Naive thymus-derived CD4-positive, alpha-beta T cell (primary cell): ENCODE measurements at regions not wholly inside any gene's neighbourhood (a gene's known extent, or its start where the extent isn't known, plus 50 kb on each side); places are given as distances from the start of the nearest gene placed in this dataset.

Experiments
- ATAC-seq: fragments of 150-1000 bp; cut with Tn5 transposase; 2 replicates; pipeline ENCODE4 v1.10.0; 2021; ENCODE audit warnings: mild to moderate bottlenecking, moderate library complexity
- CTCF ChIA-PET: fragments of 350-600 bp; sonication (Branson Sonifier 250); formaldehyde crosslinking; loops from one replicate; lab custom pipeline; 2021; ENCODE audit warnings: antibody characterized with exemption; lab: Charles Lee
- POLR2A ChIA-PET: fragments of 350-600 bp; sonication (Branson Sonifier 250); formaldehyde crosslinking; loops from one replicate; lab custom pipeline; 2021; ENCODE audit warnings: antibody characterized with exemption, inconsistent platforms; lab: Charles Lee
- DNase-seq, 9 donors: peaks; one replicate each; pipeline versions ENCODE4 v3.0.0 to v3.0.0-alpha.2; 2020 to 2022; ENCODE audit warnings: mixed read lengths in 1 of 9
- H3K27ac ChIP-seq: one replicate; pipeline ENCODE4 v1.7.0; 2013; ENCODE audit warnings: mild to moderate bottlenecking, low read depth, low read length, moderate library complexity
- H3K27me3 ChIP-seq, 2 donors: one replicate each; pipeline ENCODE4 v1.7.0; 2013; ENCODE audit warnings: low read length in 2 of 2, mild to moderate bottlenecking in 2 of 2, moderate library complexity in 2 of 2; ENCODE audit not compliant: control insufficient read depth in 2 of 2, insufficient read depth in 2 of 2
- H3K36me3 ChIP-seq, 3 experiments: 1 replicate in 2 of 3; 2 replicates in 1 of 3; pipeline ENCODE4 v1.7.0; 2013; ENCODE audit warnings: low read length in 3 of 3, mild to moderate bottlenecking in 3 of 3, moderate library complexity in 1 of 3; ENCODE audit not compliant: insufficient read depth in 3 of 3, control insufficient read depth in 2 of 3
- H3K4me1 ChIP-seq, 2 donors: one replicate each; pipeline ENCODE4 v1.7.0; 2013; ENCODE audit warnings: low read length in 2 of 2, mild to moderate bottlenecking in 2 of 2, moderate library complexity in 1 of 2; ENCODE audit not compliant: control insufficient read depth in 2 of 2, insufficient read depth in 2 of 2
- H3K4me3 ChIP-seq: 2 replicates; pipeline ENCODE4 v1.7.0; 2013; ENCODE audit warnings: mild to moderate bottlenecking, low read length
- H3K9me3 ChIP-seq, 3 experiments: 1 replicate in 2 of 3; 2 replicates in 1 of 3; pipeline ENCODE4 v1.7.0; 2013; ENCODE audit warnings: low read length in 3 of 3; ENCODE audit not compliant: control insufficient read depth in 2 of 3
- H3K27ac Mint-ChIP-seq, 9 donors: one replicate each; pipeline ENCODE4 v1.8.0; 2020 to 2022; ENCODE audit warnings: mixed read lengths in 9 of 9, mild to moderate bottlenecking in 8 of 9, moderate library complexity in 5 of 9, inconsistent platforms in 2 of 9
- H3K27me3 Mint-ChIP-seq, 5 donors: one replicate each; pipeline ENCODE4 v1.8.0; 2021 to 2022; ENCODE audit warnings: mixed read lengths in 5 of 5, mild to moderate bottlenecking in 1 of 5
- H3K36me3 Mint-ChIP-seq, 5 donors: one replicate each; pipeline ENCODE4 v1.8.0; 2020 to 2022; ENCODE audit warnings: mixed read lengths in 5 of 5, mild to moderate bottlenecking in 3 of 5, inconsistent platforms in 1 of 5
- H3K4me1 Mint-ChIP-seq, 7 donors: one replicate each; pipeline ENCODE4 v1.8.0; 2020 to 2022; ENCODE audit warnings: mixed read lengths in 7 of 7, mild to moderate bottlenecking in 3 of 7, inconsistent platforms in 1 of 7
- H3K4me3 Mint-ChIP-seq, 10 donors: one replicate each; pipeline ENCODE4 v1.8.0; 2020 to 2022; ENCODE audit warnings: mild to moderate bottlenecking in 10 of 10, mixed read lengths in 10 of 10, moderate library complexity in 6 of 10, inconsistent platforms in 2 of 10
- H3K9me3 Mint-ChIP-seq, 11 donors: one replicate each; pipeline ENCODE4 v1.8.0; 2020 to 2022; ENCODE audit warnings: mixed read lengths in 11 of 11, mild to moderate bottlenecking in 4 of 11, inconsistent platforms in 1 of 11, moderate library complexity in 1 of 11
- intact Hi-C, 2 donors: fragments of 100-400 bp; cut with micrococcal nuclease; formaldehyde crosslinking; loops; one replicate each; pipeline ENCODE4 v1.15.1; 2023

DNA sequence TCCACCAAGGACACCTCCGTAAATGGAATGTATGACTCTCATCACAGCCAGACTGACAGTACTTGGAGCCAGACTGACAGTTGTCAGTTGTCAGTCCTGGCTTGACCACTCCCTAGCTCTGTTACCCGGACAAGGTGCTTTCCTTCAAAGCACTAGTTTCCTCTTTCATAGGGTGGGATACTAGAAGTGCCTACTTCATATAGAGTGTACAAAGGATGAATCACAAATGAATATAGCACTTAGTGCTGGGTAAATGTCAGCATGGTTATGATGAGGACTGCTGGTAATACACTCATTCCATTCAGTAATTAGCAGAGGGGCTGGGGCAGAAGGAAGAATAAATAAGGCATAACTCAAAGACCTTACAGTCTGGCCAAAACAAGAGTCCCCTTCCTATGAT is 91.4 kb downstream of the ARL4C start:
- H3K36me3 ChIP-seq: no peaks in the 10 kb centered on the region
- no peak overlapping the region for H3K27ac ChIP-seq
- Mint-ChIP-seq H3K4me3 (no peak overlapping the region), H3K27me3 (no peaks in the 10 kb centered on the region), H3K4me1 (peaks cover 14 to 62% (median 58%) of the 10 kb centered on the region in 7 donors), H3K9me3 (peaks cover 0 to 7% (median 0%) of the 10 kb centered on the region in 11 donors), H3K27ac (peak overlapping the region in 1 of 9 donors; percentile 18), H3K36me3 (peaks cover 0 to 18% (median 0%) of the 10 kb centered on the region in 5 donors)
- intact Hi-C loops: no loop called here
- no peak overlapping the region for H3K4me3 ChIP-seq
- H3K27me3 ChIP-seq: no peaks in the 10 kb centered on the region
- ATAC-seq (peak; percentile 50), DNase-seq (no peak)
- peaks cover 7 to 12% of the 10 kb centered on the region in 2 donors for H3K4me1 ChIP-seq
- CTCF ChIA-PET: interaction anchor here (1.4 kb wide), 1 partner anchor 90 kb away, joined by 3 read pairs; no protein-coding TSS in a partner anchor
- H3K9me3 ChIP-seq: no peaks in the 10 kb centered on the region
- POLR2A ChIA-PET: interaction anchor here (1.1 kb wide), 1 partner anchor 20 kb away, joined by 4 read pairs; no protein-coding TSS in a partner anchor

GRCh38 chr2:234404957-234405356 is 91.9 kb downstream of the ARL4C start:
- H3K9me3 Mint-ChIP-seq: peaks cover 0 to 9% (median 0%) of the 10 kb centered on the region in 11 donors
- H3K27me3 Mint-ChIP-seq: no peaks in the 10 kb centered on the region
- DNase-seq (no peak), ATAC-seq (no peak)
- H3K36me3 Mint-ChIP-seq: peaks cover 0 to 16% (median 0%) of the 10 kb centered on the region in 5 donors
- ChIA-PET POLR2A (interaction anchor here (1.1 to 1.2 kb wide), 2 partner anchors 21 to 28 kb away, joined by 4 read pairs; no protein-coding TSS in a partner anchor), CTCF (interaction anchor here (1.4 kb wide), 1 partner anchor 91 kb away, joined by 3 read pairs; no protein-coding TSS in a partner anchor)
- H3K27me3 ChIP-seq: no peaks in the 10 kb centered on the region
- H3K4me3 ChIP-seq: no peak overlapping the region
- peaks cover 11 to 59% (median 53%) of the 10 kb centered on the region in 7 donors for H3K4me1 Mint-ChIP-seq
- H3K27ac Mint-ChIP-seq: peak overlapping the region in 3 of 9 donors; percentile 10 to 46 (median 17)
- intact Hi-C loops: loop anchor here in 1 of 2 donors (5.0 kb wide), 1 partner anchor 38 kb away; no protein-coding TSS in a partner anchor
- H3K4me1 ChIP-seq: peaks cover 7 to 12% of the 10 kb centered on the region in 2 donors
- H3K9me3 ChIP-seq: no peaks in the 10 kb centered on the region
- H3K36me3 ChIP-seq: no peaks in the 10 kb centered on the region
- no peak overlapping the region for H3K27ac ChIP-seq
- H3K4me3 Mint-ChIP-seq: peak overlapping the region in 1 of 10 donors; percentile 17

DNA sequence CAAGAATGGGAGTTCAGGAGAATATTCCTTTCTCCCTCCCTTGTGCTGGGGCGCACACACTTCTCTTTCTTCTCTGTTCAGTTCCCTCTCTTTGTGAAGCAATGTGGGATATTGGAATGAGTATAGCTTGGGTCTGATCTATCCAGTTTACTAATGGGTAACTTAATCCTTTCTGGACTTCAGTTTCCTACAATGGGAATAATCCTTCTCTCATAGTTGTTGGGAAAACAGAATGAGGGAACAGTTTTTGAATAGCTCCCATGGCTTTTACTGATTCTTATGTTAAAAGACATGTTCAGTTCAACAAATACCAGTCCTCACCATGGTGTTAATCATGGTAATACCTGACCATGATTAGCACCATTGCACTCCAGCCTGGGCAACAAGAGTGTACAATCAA is 93.1 kb downstream of the ARL4C start:
- peak overlapping the region in 2 of 9 donors; percentile 39 to 49 for H3K27ac Mint-ChIP-seq

DNA sequence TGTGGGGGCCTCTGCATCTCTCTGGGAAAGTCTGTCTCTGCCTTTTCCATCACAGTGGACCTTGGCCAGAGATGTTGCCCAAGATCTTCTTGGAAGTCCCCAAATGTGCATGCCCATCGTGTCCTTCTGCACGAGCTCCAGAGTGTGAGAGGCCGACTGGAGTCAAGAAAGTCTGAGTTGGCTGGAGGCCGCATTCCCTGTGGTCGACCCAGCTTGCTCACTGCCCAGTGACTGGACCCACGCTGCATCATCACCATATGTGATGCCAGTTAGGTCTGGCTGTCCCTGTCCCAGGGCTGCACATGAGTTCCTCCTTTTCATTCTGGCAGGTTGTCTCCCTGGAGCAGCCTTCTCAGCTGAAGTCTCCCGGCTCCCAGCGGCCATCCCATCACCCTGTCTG is 93.8 kb downstream of the ARL4C start:
- no peak overlapping the region for H3K4me3 ChIP-seq
- no peaks in the 10 kb centered on the region for H3K27me3 ChIP-seq
- Mint-ChIP-seq H3K4me1 (peaks cover 17 to 69% (median 59%) of the 10 kb centered on the region in 7 donors), H3K4me3 (peak overlapping the region in 1 of 10 donors; percentile 33), H3K27me3 (no peaks in the 10 kb centered on the region), H3K27ac (peak overlapping the region in 5 of 9 donors; percentile 39 to 87 (median 52)), H3K36me3 (peaks cover 0 to 26% (median 0%) of the 10 kb centered on the region in 5 donors), H3K9me3 (peaks cover 0 to 9% (median 0%) of the 10 kb centered on the region in 11 donors)
- ChIA-PET CTCF (interaction anchor here (1.0 to 1.1 kb wide), 2 partner anchors 9 to 53 kb away, joined by 3 read pairs; no protein-coding TSS in a partner anchor), POLR2A (interaction anchor here (0.7 to 1.3 kb wide), 2 partner anchors 12 to 22 kb away, joined by 3 read pairs; no protein-coding TSS in a partner anchor)
- no peaks in the 10 kb centered on the region for H3K9me3 ChIP-seq
- intact Hi-C loops: loop anchor here (2.0 to 5.0 kb wide), 2 partner anchors 20 to 36 kb away; no protein-coding TSS in a partner anchor
- no peaks in the 10 kb centered on the region for H3K36me3 ChIP-seq
- ATAC-seq: peak; percentile 36
- H3K4me1 ChIP-seq: peaks cover 7 to 15% of the 10 kb centered on the region in 2 donors
- no peak overlapping the region for H3K27ac ChIP-seq
- no peak for DNase-seq

More for the DNA sequence above, 93.1 kb downstream of the ARL4C start:
- no peak overlapping the region for H3K4me3 ChIP-seq
- H3K27ac ChIP-seq: no peak overlapping the region
- ChIA-PET POLR2A (interaction anchor here (0.7 to 1.5 kb wide), 5 partner anchors 9 to 240 kb away, joined by 3 to 7 read pairs (median 3); no protein-coding TSS in a partner anchor), CTCF (no interaction called here)
- peaks cover 15 to 64% (median 53%) of the 10 kb centered on the region in 7 donors for H3K4me1 Mint-ChIP-seq
- H3K36me3 ChIP-seq: no peaks in the 10 kb centered on the region
- peaks cover 0 to 24% (median 0%) of the 10 kb centered on the region in 5 donors for H3K36me3 Mint-ChIP-seq
- no peak overlapping the region for H3K4me3 Mint-ChIP-seq
- peaks cover 7 to 12% of the 10 kb centered on the region in 2 donors for H3K4me1 ChIP-seq
- DNase-seq (no peak), ATAC-seq (no peak)
- H3K27me3 Mint-ChIP-seq: no peaks in the 10 kb centered on the region
- peaks cover 0 to 9% (median 0%) of the 10 kb centered on the region in 11 donors for H3K9me3 Mint-ChIP-seq
- no peaks in the 10 kb centered on the region for H3K9me3 ChIP-seq
- intact Hi-C loops: loop anchor here (2.0 to 5.0 kb wide), 2 partner anchors 19 to 36 kb away; no protein-coding TSS in a partner anchor
- no peaks in the 10 kb centered on the region for H3K27me3 ChIP-seq

DNA sequence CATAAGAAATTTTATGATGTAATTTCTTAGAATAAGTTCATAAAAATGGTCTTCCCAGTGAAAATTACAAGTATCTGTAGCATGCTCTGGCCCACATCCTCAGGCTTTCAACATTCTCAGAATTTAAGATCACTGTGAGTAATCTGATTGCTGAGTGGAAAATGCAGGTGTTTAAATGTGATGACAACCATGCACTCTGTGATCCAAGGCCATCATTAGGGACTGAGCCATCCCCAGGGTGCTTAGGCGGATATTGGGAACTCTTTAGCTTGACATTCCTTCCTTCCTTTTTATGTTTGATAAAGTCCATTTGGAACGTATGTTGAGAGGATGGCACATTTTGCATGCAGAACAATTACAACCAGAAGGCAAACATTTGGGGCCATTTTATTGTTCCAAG is 95.5 kb downstream of the ARL4C start:
- ChIA-PET CTCF (no interaction called here), POLR2A (interaction anchor here (1.0 to 1.5 kb wide), 4 partner anchors 11 to 45 kb away, joined by 3 to 4 read pairs (median 4); no protein-coding TSS in a partner anchor)
- Mint-ChIP-seq H3K9me3 (peaks cover 0 to 9% (median 0%) of the 10 kb centered on the region in 11 donors), H3K4me1 (peaks cover 14 to 76% (median 70%) of the 10 kb centered on the region in 7 donors), H3K27me3 (no peaks in the 10 kb centered on the region), H3K27ac (peak overlapping the region in 7 of 9 donors; percentile 0 to 89 (median 28)), H3K4me3 (peak overlapping the region in 2 of 10 donors; percentile 12 to 70), H3K36me3 (peaks cover 0 to 26% (median 0%) of the 10 kb centered on the region in 5 donors)
- Histone ChIP-seq H3K36me3 (no peaks in the 10 kb centered on the region), H3K27ac (no peak overlapping the region), H3K4me1 (peaks cover 6 to 17% of the 10 kb centered on the region in 2 donors), H3K9me3 (no peaks in the 10 kb centered on the region), H3K27me3 (no peaks in the 10 kb centered on the region), H3K4me3 (no peak overlapping the region)
- ATAC-seq (no peak), DNase-seq (no peak)
- intact Hi-C loops: loop anchor here in 1 of 2 donors (1.0 to 5.0 kb wide), 2 partner anchors 25 to 34 kb away; no protein-coding TSS in a partner anchor

DNA sequence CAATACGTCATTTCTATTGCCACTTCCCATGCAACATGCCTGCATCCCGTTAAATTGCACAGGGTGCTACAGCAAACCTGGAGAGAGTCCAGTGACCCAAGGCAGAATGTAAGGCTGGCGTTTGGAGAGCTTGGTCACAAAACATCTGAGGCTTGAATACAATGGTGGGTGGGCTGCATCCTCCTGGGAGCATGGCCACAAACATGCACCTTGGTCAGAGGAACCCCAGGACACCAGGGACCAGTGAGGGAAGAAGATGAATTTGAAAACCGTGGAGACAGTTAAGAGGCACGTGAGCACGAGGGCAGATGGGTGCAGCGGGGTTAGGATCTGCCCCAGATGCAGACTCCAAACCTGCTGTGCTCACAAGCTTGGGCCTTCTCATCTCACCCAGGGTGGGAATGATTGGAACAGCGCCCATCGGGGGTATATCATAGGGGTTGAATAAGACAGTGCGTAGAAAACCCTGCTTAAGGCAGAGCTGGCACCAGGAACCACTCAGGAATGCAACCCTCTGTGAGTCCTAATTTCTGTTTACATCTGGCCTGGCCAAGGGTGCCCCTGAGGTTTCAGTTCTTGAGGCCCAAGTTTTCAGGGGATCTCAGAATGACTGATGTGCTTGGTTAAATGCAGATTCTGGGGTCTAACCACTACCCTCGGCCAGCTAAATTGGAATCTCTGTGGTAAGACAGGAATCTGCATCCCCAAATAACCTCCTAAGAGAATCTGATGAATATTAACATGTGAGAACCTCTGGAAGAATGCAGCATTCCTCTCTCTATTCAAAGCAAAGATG is 97.2 kb downstream of the ARL4C start:
- Histone ChIP-seq H3K4me3 (no peak overlapping the region), H3K27ac (no peak overlapping the region), H3K27me3 (no peaks in the 10 kb centered on the region), H3K36me3 (no peaks in the 10 kb centered on the region), H3K9me3 (no peaks in the 10 kb centered on the region), H3K4me1 (peaks cover 5 to 32% of the 10 kb centered on the region in 2 donors)
- Mint-ChIP-seq H3K36me3 (peaks cover 0 to 26% (median 0%) of the 10 kb centered on the region in 5 donors), H3K4me1 (peaks cover 20 to 75% (median 63%) of the 10 kb centered on the region in 7 donors), H3K27ac (peak overlapping the region in 3 of 9 donors; percentile 51 to 72 (median 63)), H3K27me3 (no peaks in the 10 kb centered on the region), H3K4me3 (peak overlapping the region in 1 of 10 donors; percentile 42), H3K9me3 (peaks cover 0 to 9% (median 0%) of the 10 kb centered on the region in 11 donors)
- ChIA-PET CTCF (interaction anchor here (1.8 kb wide), 1 partner anchor 11 kb away, joined by 6 read pairs; no protein-coding TSS in a partner anchor), POLR2A (interaction anchor here (0.5 to 1.0 kb wide), 2 partner anchors 13 to 107 kb away, joined by 3 to 6 read pairs; no protein-coding TSS in a partner anchor)
- DNase-seq: no peak
- ATAC-seq: no peak
- intact Hi-C loops: loop anchor here in 1 of 2 donors (5.0 kb wide), 1 partner anchor 32 kb away; no protein-coding TSS in a partner anchor
